H4 (cell line): ENCODE measurements at regions not wholly inside any gene's neighbourhood (a gene's known extent, or its start where the extent isn't known, plus 50 kb on each side); places are given as distances from the start of the nearest gene placed in this dataset.
"Not testable (repeated sequence)": the region's sequence is repeated elsewhere in the genome, so short reads cannot be mapped to it uniquely, and the experiment has no call there.

ENCODE experiments used
- DNase-seq: peaks from one replicate; pipeline ENCODE4 v3.0.0-alpha.2; 2015; ENCODE audit warnings: low spot score

DNA sequence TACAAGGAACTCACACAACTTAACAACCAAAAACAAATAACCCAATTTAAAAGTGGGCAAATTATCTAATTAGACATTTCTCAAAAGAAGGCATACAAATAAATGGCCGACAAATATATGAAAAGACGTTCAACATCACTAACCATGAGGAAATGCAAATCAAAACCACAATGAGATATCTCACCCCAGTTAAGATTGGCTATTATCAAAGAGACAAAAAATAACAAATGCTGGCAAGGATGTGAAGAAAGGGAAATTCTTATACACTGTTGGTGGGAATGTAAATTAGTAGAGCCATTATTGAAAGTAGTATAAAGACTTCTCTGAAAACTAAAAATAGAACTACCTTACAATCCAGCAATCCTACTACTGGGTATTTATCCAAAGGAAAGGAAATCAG lies 96.7 kb upstream of the SIRPG start:
- no peak for DNase-seq

DNA sequence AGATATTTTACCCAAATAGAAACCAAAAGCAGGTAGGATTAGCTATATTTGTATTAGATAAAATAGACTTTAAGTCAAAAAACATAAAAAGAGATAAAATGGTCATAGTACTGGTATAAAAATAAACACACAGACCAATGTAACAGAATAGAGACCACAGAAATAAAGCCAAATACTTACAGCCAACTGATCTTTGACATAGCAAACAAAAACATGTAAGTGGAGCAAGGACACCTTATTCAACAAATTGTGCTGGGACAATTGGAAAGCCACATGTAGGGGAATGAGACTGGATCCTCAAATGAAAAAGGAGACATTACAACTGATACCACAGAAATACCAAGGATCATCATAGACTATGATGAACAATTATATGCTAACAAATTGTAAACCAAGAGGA lies 94.5 kb upstream of the SIRPG start:
- no peak for DNase-seq

DNA sequence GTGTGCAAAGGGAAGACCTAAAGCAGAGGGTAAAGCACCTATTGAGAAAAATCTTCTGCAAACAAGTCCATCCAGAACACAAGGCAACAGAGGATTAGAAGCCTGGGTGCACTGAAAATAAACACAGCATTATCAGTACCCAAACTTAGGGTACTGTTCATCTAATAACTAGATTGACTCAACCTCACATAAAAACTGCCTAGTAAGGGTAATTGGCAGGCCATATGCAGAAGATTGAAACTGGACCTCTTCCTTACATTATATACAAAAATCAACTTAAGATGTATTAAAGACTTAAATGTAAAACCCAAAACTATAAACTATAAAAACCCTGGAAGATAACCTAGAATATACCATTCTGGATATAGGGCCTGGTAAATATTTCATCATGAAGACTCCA lies 91.2 kb upstream of the SIRPG start:
- DNase-seq = no peak

DNA sequence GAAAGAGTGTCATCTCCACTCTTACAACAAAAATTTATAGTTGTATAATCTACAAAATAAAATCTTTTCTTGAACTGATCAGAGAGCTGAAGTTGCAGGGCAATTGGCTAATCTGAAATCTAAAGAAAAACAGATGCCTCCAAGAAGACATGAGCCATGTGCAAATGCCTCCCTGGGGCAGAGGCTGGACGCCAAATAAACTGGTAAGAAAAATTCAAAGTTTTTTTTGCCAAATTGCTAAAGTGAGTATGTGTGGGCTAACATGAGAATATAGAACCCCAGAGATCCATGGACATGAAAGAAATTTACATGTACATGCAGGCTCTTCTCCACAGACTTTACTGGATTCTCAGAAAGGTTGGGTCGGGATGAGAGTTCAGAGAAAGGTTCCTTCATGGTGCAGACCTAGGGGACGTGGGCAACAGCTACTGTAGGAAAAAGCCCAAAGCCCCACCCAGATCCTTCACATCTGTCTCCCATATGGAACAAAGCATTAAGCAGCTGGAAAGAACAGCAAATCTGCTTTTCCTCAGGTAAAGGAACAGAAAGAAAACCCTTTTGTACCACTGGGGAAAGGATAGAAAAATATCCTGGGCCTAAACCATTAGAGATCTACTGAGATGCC lies 90.5 kb upstream of the SIRPG start:
- no peak for DNase-seq

DNA sequence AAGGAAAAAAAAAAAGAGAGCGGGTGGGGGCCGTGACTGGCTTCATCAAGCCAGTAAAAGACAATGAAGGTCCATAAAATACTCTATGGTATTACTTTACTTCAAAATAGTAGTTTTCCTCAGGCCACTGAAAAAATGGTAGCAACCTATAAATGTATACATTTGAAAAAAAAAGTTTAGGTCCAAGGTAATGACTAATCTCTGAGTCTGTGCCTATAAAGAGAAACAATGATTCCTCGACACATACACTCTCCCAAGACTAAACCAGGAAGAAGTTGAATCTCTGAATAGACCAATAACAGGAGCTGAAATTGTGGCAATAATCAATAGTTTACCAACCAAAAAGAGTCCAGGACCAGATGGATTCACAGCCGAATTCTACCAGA lies 84.5 kb upstream of the SIRPG start:
- DNase-seq = not testable (repeated sequence)

DNA sequence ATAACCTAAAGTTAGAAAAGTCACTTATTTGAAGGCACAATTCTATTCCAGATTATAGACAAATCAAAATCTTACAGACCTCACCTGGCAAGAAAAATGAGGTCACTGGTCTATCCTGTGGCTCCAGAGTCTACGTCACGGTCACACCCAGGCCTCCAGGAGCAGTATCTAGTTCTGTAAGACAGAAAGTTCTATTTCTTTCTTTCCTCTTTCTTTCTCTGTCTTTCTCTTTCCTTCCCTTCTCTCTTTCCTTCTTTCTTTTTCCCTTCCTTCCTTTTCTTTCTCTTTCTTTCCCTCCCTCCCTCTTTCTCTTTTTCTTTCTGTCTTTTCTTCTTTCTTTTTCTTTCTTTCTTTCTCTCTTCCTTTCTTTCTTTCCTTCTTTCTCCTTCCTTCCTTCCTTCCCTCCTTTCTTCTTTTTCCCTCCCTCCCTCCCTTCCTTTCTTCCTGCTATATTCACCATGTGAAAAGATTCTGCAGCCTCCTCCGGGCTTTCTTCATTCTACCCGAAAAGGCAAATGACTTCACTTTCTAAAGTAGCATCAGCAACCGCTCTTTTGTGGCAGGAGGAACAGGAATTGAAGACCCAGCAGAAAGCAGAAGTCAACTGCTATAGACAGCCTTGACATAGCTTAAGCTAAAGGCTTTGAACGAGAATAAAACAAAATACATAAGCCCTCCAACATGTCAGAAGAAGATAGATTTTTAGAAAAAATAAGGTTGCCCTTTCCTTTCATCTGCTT lies 83.9 kb upstream of the SIRPG start:
- no peak for DNase-seq

DNA sequence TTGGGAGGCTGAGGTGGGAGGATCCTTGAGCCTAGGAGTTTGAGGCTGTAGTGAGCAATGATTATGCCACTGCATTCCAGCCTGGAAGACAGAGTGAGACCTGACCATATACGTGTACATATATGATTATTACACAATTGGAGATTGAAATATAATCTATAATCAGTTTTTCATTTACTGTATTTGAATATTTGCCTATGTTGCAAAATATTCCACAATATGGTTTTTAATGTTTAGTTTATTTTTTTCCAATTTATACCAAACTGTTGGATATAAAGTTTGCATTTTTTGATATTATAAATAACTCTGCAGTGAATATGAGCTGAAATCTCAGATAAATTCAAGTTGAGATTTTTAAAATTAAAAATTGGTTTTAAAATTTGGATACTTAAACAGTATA lies 79.6 kb upstream of the SIRPG start:
- DNase-seq = no peak

DNA sequence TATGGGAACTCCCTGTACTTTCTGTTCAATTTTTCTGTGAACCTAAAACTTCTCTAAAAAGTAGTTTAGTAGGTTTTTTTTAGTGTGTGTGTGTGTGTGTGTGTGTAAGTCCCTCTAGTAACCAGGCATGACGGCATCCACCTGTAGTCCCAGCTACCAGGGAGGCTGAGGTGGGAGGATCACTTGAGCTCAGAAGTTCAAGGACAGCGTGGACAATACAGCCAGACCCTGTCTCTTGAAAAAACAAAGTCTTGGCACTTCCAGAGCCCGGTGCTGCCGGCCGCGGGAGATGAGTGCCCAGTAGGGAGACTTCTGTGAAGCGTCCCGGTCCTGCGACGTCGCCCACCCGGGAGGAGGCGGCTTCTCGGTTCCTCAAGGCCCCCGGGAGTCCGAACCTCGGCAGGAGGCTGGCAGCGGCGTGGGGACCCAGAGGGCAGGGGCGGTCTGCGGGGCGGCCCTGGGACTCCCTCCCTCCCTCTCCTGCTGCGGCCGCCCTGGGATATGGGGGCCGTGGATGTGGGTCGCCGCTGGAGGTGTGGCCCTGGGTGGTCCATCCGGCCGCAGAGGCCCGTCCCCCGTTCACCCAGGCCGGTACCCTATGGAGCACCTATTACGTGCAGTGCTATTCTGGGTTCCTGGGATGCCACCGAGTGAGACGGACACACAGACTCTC lies 78.0 kb upstream of the SIRPG start:
- no peak for DNase-seq

DNA sequence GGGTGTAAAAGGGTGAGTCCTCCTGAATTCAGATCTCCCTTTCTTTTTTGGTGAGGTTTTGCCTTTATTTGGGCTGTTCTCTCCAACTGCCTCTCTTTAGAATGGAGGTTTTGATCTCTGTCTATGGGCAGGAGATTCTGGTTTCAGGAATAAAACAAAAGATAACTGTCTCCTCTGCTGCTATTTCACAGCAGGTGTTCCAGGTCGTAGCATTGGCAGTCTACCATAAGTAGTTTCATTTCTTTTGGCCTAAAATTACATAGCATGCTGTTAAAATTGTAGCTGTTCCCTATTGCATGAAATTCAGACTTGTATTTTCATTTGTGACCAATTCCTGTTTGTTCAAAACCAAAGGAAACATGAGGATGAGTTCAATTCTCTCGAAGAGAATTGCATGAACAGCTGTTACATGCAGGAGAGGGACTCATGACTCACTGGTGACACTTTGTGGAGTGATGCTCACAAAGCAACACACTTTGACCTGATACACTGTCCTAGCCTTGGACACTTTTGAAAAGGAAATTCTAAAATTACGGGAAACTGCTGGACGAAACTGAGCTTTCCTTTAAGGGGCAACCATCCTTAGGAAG lies 76.8 kb upstream of the SIRPG start:
- DNase-seq = no peak

DNA sequence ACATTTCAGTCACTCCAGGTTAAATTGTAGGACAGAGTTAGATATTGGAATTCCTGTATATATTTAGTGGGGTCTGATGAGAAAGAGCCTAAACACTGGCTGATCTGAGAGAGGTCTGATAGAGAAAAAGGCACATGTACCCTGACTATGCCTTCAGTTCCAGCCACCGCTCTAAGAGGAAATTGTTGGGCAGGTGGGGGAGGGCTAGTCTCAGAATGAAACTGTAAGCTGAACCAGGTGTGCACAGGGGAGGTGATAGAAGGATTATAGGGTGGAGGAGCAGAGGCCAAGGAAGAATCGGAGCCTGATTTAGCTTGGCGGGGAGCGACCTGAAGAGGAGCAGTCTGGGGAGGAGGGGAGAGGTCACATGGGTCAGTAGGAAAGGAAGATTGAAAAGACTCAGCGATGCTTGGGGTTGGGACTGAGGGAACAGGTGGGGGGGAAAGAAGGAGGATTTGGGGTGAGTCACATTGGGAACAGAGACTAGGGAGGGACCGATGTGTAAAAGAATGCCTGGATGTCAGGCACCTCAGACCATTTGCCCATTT lies 74.3 kb upstream of the SIRPG start:
- DNase-seq = not testable (repeated sequence)

DNA sequence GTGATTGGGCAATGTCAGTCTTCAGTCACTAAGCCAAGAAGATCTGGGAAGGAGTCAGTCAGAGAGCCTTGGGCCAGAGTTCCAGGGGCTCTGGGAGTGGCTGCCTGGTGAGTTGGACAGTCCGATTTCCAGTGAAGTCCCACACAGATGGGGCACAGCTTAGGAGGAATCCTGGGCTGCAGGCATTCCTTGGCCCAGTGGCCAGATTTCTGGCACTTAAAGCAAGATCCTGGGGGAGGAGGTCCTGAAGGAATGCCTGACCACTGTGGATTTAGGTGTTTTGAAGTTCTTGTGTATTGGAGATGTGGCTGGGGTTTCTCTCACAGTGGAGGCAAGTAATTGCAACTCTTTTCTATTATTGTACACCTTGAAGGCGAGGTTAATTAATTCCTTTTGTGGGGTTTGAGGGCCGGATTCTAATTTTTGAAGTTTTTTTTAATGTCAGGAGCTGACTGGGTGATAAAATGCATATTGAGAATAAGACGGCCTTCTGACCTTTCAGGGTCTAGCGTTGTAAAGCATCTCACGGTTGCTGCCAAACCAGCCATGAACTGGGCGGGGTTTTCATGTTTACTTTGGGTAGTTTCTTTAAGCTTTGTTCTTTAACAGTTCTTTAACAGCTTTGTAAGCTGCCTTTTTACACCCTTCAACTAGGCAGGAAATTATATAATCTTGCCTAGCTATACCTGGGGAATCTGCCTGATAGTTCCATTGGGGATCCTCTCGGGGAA lies 73.6 kb upstream of the SIRPG start:
- DNase-seq = not testable (repeated sequence)

DNA sequence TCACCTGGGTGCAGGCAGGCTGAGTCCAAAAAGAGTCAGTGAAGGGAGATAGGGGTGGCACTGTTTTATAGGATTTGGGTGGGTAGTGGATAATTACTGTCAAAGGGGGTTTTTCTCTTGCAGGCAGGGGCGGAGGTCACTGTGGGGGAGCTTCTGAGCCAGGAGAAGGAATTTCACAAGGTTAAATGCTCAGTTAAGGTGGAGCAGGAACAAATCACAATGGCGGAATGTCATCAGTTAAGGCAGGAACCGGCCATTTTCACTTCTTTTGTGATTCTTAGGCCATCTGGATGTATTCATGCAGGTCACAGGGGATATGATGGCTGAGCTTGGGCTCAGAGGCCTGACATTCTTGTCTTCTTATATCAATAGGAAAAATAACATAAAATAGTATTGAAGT lies 69.7 kb upstream of the SIRPG start:
- DNase-seq = not testable (repeated sequence)

DNA sequence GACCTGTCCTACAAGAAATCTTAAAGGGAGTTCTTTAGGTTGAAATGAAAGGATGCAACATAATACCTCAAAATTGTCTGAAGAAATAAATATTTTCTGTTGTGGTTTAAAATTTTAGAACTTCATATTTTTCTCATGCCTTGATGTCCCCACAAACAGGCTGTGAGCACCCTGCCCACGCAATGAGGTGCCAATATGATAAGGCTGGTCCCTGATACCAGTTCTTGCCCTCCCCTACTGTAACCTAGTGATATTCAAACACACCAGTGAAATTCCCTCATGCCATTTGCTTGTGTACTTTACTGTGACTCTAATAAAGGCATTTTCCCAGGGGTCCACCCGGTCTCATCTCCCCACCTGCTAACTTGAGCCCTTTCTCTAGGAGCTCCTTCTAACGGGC lies 67.3 kb upstream of the SIRPG start:
- DNase-seq = no peak

DNA sequence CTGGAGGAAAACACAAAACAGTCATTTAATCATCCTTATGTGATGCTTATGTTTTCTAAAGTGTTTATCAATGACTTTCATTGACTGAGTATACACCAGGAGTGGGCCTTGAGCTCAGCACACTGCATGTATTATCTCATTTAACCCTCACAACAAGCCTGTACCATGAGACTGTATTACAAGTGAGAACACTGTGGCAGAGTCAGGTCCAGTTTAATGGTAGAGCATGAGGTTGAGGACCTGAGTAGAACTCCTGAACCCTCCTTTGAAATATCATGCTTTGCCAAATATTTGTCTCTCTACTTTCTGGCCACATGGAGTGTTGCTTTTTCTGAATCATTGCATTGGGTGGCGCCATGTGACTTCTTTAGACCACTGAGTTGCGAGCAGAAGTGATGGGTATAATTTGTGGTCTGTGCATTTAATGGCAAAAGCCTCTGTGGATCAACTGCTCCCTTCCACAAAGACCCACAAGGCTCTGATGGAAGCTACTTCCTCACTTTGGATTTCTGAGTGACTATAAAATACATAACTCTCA lies 65.0 kb upstream of the SIRPG start:
- DNase-seq = no peak

DNA sequence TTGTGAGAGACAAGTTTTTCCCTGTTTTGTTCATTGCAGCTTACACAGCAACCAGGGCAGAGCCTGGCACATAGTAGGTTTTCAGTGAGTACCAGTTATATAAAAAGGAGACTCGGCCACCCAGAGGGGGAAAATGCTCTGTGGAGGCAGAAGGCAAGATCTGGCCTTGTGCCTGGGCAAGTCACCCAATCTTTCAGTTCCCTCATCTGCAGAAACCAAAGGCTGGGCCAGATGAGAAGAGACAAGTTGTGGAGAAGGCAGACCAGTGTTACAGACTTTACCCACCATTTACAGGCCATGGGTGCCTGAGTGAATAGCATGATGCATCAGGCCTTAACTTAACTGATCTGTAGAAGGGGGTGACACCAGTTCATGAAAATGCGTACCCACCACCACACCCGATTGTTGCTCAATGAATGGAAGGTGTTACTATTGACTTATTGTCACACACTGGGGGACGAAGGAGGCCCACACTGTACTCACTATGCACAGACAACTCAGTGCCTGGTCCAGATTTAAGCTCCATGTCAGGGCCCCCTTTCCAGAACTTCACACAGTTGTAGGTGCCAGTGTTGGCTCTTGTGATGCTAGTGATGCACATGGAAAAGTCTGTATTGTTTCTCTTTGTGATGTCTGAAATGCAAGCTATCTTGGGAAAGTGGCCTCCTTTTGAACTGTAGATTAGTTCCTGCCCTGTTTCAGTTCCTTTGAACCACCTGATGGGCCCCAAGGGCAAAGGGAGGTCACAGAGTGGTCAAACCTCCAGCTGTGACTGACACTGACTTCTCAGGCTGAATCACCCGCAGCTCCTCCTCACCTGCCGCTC lies 64.3 kb upstream of the SIRPG start:
- no peak for DNase-seq

DNA sequence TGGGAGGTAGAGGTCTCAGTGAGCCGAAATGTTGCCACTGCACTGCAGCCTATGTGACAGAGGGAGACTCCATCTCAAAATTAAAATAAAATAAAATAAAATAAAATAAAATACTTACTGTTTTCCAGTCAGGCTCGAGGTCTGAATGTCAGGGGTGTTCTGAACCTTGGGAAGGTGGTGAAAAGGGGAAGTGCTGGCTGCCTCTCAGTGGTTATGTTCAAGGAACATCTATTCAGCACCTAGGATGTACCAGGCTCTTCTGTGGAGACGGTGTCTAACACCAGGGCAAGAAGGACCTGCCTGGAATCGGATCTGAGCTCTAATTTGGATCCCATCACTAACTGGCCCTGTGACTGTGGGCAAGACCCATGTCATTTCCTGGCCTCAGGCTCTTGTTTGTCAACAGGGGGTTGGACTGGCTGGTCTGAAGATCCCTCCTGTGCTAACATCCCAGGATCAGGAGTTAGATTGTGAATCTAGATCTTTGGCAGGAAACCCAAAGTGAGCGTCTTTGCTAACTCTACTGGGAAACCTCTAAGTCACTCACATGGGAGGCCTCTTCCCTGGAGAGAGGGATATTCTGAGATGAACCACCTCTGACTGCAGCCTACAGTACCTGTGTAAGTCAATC lies 63.4 kb upstream of the SIRPG start:
- no peak for DNase-seq

DNA sequence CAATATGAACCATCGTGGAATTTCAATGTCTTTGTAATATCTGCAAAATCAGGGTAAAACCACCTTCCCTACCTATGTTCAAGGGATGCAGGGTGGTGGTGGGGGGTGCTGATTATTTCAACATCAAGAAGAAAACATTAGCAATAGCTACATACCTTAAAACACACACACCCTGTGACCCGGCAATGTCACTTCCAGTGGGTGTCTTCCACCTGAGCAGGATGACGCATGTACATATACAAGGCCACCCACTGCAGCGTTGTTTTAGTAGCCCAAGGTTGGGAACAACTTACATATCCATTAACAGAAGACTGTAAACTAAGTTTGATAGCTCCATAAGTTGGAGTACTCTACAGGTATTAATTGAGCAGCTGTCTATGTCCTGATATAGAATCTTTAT lies 62.6 kb upstream of the SIRPG start:
- no peak for DNase-seq

DNA sequence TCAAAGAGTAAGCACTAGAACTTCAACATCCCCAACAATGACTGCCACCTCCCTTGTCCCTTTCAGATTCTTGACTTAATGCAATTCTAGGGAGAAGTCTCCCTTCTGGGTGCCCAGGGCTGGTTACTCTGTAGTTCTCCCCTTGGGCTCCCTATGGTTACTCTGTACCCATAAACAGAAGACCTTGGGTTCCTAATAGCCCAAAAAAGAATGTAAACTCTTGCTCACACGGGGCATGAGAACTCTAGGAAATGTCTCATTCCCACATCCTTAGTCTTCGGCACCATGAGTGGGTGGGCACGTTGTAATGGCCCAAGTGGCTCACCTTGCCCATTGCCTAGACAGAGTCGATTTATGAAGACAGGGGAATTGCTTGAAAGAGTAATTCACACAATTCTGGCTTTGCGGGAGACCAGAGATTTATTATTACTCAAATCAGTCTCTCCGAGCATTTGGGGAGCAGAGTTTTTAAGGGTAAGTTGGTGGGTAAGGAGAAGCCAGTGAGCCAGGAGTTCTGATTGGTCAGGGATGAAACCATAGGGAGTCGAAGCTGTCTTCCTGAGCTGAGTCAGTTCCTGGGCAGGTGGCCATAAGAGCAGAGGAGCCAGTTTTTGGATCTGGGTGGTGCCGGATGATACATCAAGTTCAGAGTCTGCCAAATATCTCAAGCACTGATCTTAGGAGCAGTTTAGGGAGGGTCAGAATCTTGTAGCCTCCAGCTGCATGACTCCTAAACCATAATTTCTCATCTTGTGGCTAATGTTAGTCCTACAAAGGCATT lies 61.2 kb upstream of the SIRPG start:
- no peak for DNase-seq
